ENCODE measurements at regions not wholly inside any gene's neighbourhood (a gene's known extent, or its start where the extent isn't known, plus 50 kb on each side); places are given as distances from the start of the nearest gene placed in this dataset.

DNA sequence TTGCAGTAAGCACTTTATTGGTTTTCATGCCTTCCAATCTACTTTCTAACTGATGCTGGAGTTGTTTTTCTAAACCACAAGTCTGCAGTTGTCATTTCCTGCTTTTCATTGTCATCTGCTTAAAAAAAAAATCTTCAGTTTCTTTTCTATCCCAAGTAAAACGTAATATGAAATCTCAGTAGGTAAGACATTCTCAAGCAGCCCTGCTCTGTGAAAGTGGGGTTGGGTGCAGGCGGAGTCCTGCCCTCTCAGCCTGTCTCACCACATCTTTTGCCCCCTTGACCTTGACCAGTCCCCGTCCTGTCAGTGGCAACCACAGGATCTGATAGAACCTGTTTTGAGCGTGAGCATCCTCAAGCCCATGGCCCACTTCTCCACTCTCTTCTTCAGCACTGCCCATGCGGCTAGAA, 80.0 kb upstream of the CPO start:
- CTCF ChIA-PET, result interaction anchor here (0.8 kb wide), 1 partner anchor 76 kb away, joined by 4 read pairs; no protein-coding TSS in a partner anchor
- 37% methylated on average over 2 of the region's 5 CpGs; no CpG with 5 or more reads in 1 of the 2 experiments for WGBS, 2 experiments (ENCODE audit: extremely low coverage in 2 of 2, insufficient read length in 1 of 2)
- intact Hi-C loops (cut with micrococcal nuclease), result no loop called here

More for the DNA sequence above, 80.0 kb upstream of the CPO start:
- no peak overlapping the region for H3K27ac ChIP-seq (ENCODE audit: insufficient read depth, low read length)
- no peaks in the 10 kb centered on the region for H3K79me1 ChIP-seq (ENCODE audit: low read depth in 1 of 2, low read length in 2 of 2)
- H2BK20ac ChIP-seq (ENCODE audit: low read depth, low read length), result no peak overlapping the region
- no peak overlapping the region for H3K4me2 ChIP-seq (ENCODE audit: low read depth, low read length)
- ATAC-seq (ENCODE audit: low read depth) (no peak), DNase-seq (no peak)
- no peaks in the 10 kb centered on the region for H3K36me3 ChIP-seq (ENCODE audit: control insufficient read depth, insufficient read depth, low read length)
- in situ Hi-C loops (cut with MboI; ENCODE audit: low sequenced_read_pairs) (no loop called here), dilution Hi-C loops (cut with HindIII; ENCODE audit: low sequenced_read_pairs, unreplicated experiment) (no loop called here)
- no peak overlapping the region for H2AFZ ChIP-seq (replicated peaks; ENCODE audit: low read length, poor library complexity)
- no peaks in the 10 kb centered on the region for H3K4me1 ChIP-seq (ENCODE audit: control insufficient read depth, insufficient read depth, low read length)
- H4K20me1 ChIP-seq (ENCODE audit: insufficient read depth, low read length), result no peaks in the 10 kb centered on the region
- H3K9me3 ChIP-seq (ENCODE audit: control insufficient read depth, insufficient read depth, low read length), result no peaks in the 10 kb centered on the region
- H3K4me3 ChIP-seq (ENCODE audit: insufficient read depth, low read depth, low read length), result no peak overlapping the region
- no peaks in the 10 kb centered on the region for H3K9me1 ChIP-seq (ENCODE audit: insufficient read depth, low read length)
- no peak overlapping the region for H2BK15ac ChIP-seq (ENCODE audit: low read depth, low read length)
- H2AK9ac ChIP-seq (replicated peaks; ENCODE audit: low read depth, low read length, poor library complexity), result no peak overlapping the region
- TF ChIP-seq, protein P1, sequence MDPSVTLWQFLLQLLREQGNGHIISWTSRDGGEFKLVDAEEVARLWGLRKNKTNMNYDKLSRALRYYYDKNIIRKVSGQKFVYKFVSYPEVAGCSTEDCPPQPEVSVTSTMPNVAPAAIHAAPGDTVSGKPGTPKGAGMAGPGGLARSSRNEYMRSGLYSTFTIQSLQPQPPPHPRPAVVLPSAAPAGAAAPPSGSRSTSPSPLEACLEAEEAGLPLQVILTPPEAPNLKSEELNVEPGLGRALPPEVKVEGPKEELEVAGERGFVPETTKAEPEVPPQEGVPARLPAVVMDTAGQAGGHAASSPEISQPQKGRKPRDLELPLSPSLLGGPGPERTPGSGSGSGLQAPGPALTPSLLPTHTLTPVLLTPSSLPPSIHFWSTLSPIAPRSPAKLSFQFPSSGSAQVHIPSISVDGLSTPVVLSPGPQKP (IDR thresholded peaks at IDR 0.05; ENCODE audit: borderline replicate concordance, low read depth, low read length), result no peak
- TF ChIP-seq, protein P2, sequence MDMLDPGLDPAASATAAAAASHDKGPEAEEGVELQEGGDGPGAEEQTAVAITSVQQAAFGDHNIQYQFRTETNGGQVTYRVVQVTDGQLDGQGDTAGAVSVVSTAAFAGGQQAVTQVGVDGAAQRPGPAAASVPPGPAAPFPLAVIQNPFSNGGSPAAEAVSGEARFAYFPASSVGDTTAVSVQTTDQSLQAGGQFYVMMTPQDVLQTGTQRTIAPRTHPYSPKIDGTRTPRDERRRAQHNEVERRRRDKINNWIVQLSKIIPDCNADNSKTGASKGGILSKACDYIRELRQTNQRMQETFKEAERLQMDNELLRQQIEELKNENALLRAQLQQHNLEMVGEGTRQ (IDR thresholded peaks at IDR 0.05; ENCODE audit: low read depth, low read length), result no peak
- TF ChIP-seq RFX5 (IDR thresholded peaks at IDR 0.05; ENCODE audit: low read depth, low read length) (no peak), RCOR1 (IDR thresholded peaks at IDR 0.05; ENCODE audit: insufficient replicate concordance, low read length) (no peak), FOS (IDR thresholded peaks at IDR 0.05; ENCODE audit: low read depth, low read length) (no peak), RAD21 (IDR thresholded peaks at IDR 0.05; ENCODE audit: low read length) (no peak), CHD1 (IDR thresholded peaks at IDR 0.05; ENCODE audit: low read depth, low read length) (no peak), CEBPB (IDR thresholded peaks at IDR 0.05; ENCODE audit: low read depth, low read length) (no peak), NFE2L2 (IDR thresholded peaks at IDR 0.05; ENCODE audit: low read depth, low read length) (no peak), BHLHE40 (IDR thresholded peaks at IDR 0.05; ENCODE audit: low read depth, low read length) (no peak), CTCF (conservative IDR thresholded peaks at IDR 0.05; ENCODE audit: low read depth, low read length) (no peak), MAZ (IDR thresholded peaks at IDR 0.05; ENCODE audit: borderline replicate concordance, low read depth, low read length) (no peak), MXI1 (IDR thresholded peaks at IDR 0.05; ENCODE audit: borderline replicate concordance, low read depth, low read length) (no peak), POLR2A (IDR thresholded peaks at IDR 0.05; ENCODE audit: low read depth, low read length) (no peak), MAFK (IDR thresholded peaks at IDR 0.05; ENCODE audit: low read depth, low read length) (no peak), SMC3 (IDR thresholded peaks at IDR 0.05; ENCODE audit: low read depth, low read length) (no peak)
- POLR2A ChIA-PET (ENCODE audit: unreplicated experiment), result no interaction called here
- BruUV-seq (replicated peaks), result no TSS peak
- H3K4ac ChIP-seq (ENCODE audit: low read depth, low read length), result no peak overlapping the region
- no peaks in the 10 kb centered on the region for H3K27me3 ChIP-seq (ENCODE audit: control insufficient read depth, insufficient read depth, low read length)
- H4K91ac ChIP-seq (ENCODE audit: insufficient read depth, low read depth, low read length), result no peak overlapping the region
- no peak overlapping the region for H3K56ac ChIP-seq (ENCODE audit: extremely low read depth, insufficient read depth, low read length)
- H2BK120ac ChIP-seq (ENCODE audit: low read depth, low read length), result no peak overlapping the region
- no peak overlapping the region for H3K14ac ChIP-seq (replicated peaks; ENCODE audit: low read depth, low read length)
- H3K18ac ChIP-seq (ENCODE audit: low read depth, low read length), result no peak overlapping the region
- no peak overlapping the region for H2BK5ac ChIP-seq (ENCODE audit: low read depth, low read length, poor library complexity, severe bottlenecking)
- H3K9ac ChIP-seq (ENCODE audit: low read depth, low read length), result no peak overlapping the region
- no peak overlapping the region for H4K5ac ChIP-seq (ENCODE audit: low read depth, low read length)
- H4K8ac ChIP-seq (ENCODE audit: low read depth in 2 of 2, low read length in 2 of 2), result no peak overlapping the region
- H2AK5ac ChIP-seq (ENCODE audit: low read depth, low read length), result no peak overlapping the region
- no peak overlapping the region for H3K23ac ChIP-seq (ENCODE audit: low read depth, low read length)
